ENCODE measurements at regions not wholly inside any gene's neighbourhood (a gene's known extent, or its start where the extent isn't known, plus 50 kb on each side); places are given as distances from the start of the nearest gene placed in this dataset.

GRCh38 chr4:182139491-182139890, 103.7 kb upstream of the TENM3 start:
- H3K36me3 ChIP-seq (ENCODE audit: control insufficient read depth, insufficient read depth, low read length), result no peaks in the 10 kb centered on the region
- peaks cover 5% of the 10 kb centered on the region for H3K27me3 ChIP-seq (ENCODE audit: control insufficient read depth, insufficient read depth, low read length)
- H3K9ac ChIP-seq (ENCODE audit: low read length), result no peak overlapping the region
- no peaks in the 10 kb centered on the region for H3K4me1 ChIP-seq (ENCODE audit: control insufficient read depth, insufficient read depth, low read length)
- no peak overlapping the region for H3K27ac ChIP-seq (ENCODE audit: low read depth, low read length)
- H3K4me3 ChIP-seq (ENCODE audit: low read length), result no peak overlapping the region

- Histone ChIP-seq H3K27ac (ENCODE audit: low read depth, low read length) (no peak overlapping the region), H3K4me3 (ENCODE audit: low read length) (no peak overlapping the region), H3K27me3 (ENCODE audit: control insufficient read depth, insufficient read depth, low read length) (peaks cover 5% of the 10 kb centered on the region)
These were observed 102.7 kb upstream of the TENM3 start for GRCh38 chr4:182140547-182140946.

GRCh38 chr4:182141061-182141460, 102.1 kb upstream of the TENM3 start:
- no peaks in the 10 kb centered on the region for H3K36me3 ChIP-seq (ENCODE audit: control insufficient read depth, insufficient read depth, low read length)
- no peak overlapping the region for H3K9ac ChIP-seq (ENCODE audit: low read length)
- no peak overlapping the region for H3K27ac ChIP-seq (ENCODE audit: low read depth, low read length)
- H3K4me1 ChIP-seq (ENCODE audit: control insufficient read depth, insufficient read depth, low read length), result no peaks in the 10 kb centered on the region
- no peak overlapping the region for H3K4me3 ChIP-seq (ENCODE audit: low read length)
- peaks cover 5% of the 10 kb centered on the region for H3K27me3 ChIP-seq (ENCODE audit: control insufficient read depth, insufficient read depth, low read length)

More at GRCh38 chr4:182140547-182140946, 102.7 kb upstream of the TENM3 start:
- no peaks in the 10 kb centered on the region for H3K4me1 ChIP-seq (ENCODE audit: control insufficient read depth, insufficient read depth, low read length)
- H3K36me3 ChIP-seq (ENCODE audit: control insufficient read depth, insufficient read depth, low read length), result no peaks in the 10 kb centered on the region
- no peak overlapping the region for H3K9ac ChIP-seq (ENCODE audit: low read length)

GRCh38 chr4:182142176-182143085, 100.8 kb upstream of the TENM3 start:
- H3K27ac ChIP-seq (ENCODE audit: low read depth, low read length), result no peak overlapping the region
- peaks cover 5% of the 10 kb centered on the region for H3K27me3 ChIP-seq (ENCODE audit: control insufficient read depth, insufficient read depth, low read length)
- H3K4me3 ChIP-seq (ENCODE audit: low read length), result peak overlapping the region; percentile 57
- H3K4me1 ChIP-seq (ENCODE audit: control insufficient read depth, insufficient read depth, low read length), result no peaks in the 10 kb centered on the region
- H3K9ac ChIP-seq (ENCODE audit: low read length), result no peak overlapping the region
- H3K36me3 ChIP-seq (ENCODE audit: control insufficient read depth, insufficient read depth, low read length), result no peaks in the 10 kb centered on the region

GRCh38 chr4:182143086-182143821, 99.9 kb upstream of the TENM3 start:
- no peak overlapping the region for H3K9ac ChIP-seq (ENCODE audit: low read length)
- H3K4me3 ChIP-seq (ENCODE audit: low read length), result peak overlapping the region; percentile 57
- H3K27ac ChIP-seq (ENCODE audit: low read depth, low read length), result no peak overlapping the region
- H3K36me3 ChIP-seq (ENCODE audit: control insufficient read depth, insufficient read depth, low read length), result no peaks in the 10 kb centered on the region
- no peaks in the 10 kb centered on the region for H3K4me1 ChIP-seq (ENCODE audit: control insufficient read depth, insufficient read depth, low read length)
- H3K27me3 ChIP-seq (ENCODE audit: control insufficient read depth, insufficient read depth, low read length), result peaks cover 5% of the 10 kb centered on the region

GRCh38 chr4:182143822-182144625, 99.2 kb upstream of the TENM3 start:
- Histone ChIP-seq H3K27ac (ENCODE audit: low read depth, low read length) (no peak overlapping the region), H3K4me1 (ENCODE audit: control insufficient read depth, insufficient read depth, low read length) (no peaks in the 10 kb centered on the region), H3K27me3 (ENCODE audit: control insufficient read depth, insufficient read depth, low read length) (peaks cover 5% of the 10 kb centered on the region), H3K4me3 (ENCODE audit: low read length) (peak overlapping the region; percentile 57), H3K9ac (ENCODE audit: low read length) (no peak overlapping the region), H3K36me3 (ENCODE audit: control insufficient read depth, insufficient read depth, low read length) (no peaks in the 10 kb centered on the region)

GRCh38 chr4:182144626-182145333, 98.4 kb upstream of the TENM3 start:
- Histone ChIP-seq H3K27me3 (ENCODE audit: control insufficient read depth, insufficient read depth, low read length) (peaks cover 5% of the 10 kb centered on the region), H3K36me3 (ENCODE audit: control insufficient read depth, insufficient read depth, low read length) (no peaks in the 10 kb centered on the region), H3K4me3 (ENCODE audit: low read length) (peak overlapping the region; percentile 57), H3K4me1 (ENCODE audit: control insufficient read depth, insufficient read depth, low read length) (no peaks in the 10 kb centered on the region), H3K9ac (ENCODE audit: low read length) (no peak overlapping the region), H3K27ac (ENCODE audit: low read depth, low read length) (no peak overlapping the region)

GRCh38 chr4:182145334-182145905, 97.8 kb upstream of the TENM3 start:
- no peaks in the 10 kb centered on the region for H3K36me3 ChIP-seq (ENCODE audit: control insufficient read depth, insufficient read depth, low read length)
- H3K9ac ChIP-seq (ENCODE audit: low read length), result no peak overlapping the region
- H3K27ac ChIP-seq (ENCODE audit: low read depth, low read length), result no peak overlapping the region
- H3K27me3 ChIP-seq (ENCODE audit: control insufficient read depth, insufficient read depth, low read length), result peaks cover 1% of the 10 kb centered on the region
- H3K4me1 ChIP-seq (ENCODE audit: control insufficient read depth, insufficient read depth, low read length), result no peaks in the 10 kb centered on the region
- peak overlapping the region; percentile 57 for H3K4me3 ChIP-seq (ENCODE audit: low read length)

- Histone ChIP-seq H3K27me3 (ENCODE audit: control insufficient read depth, insufficient read depth, low read length) (no peaks in the 10 kb centered on the region), H3K27ac (ENCODE audit: low read depth, low read length) (no peak overlapping the region), H3K4me3 (ENCODE audit: low read length) (no peak overlapping the region), H3K9ac (ENCODE audit: low read length) (no peak overlapping the region), H3K36me3 (ENCODE audit: control insufficient read depth, insufficient read depth, low read length) (no peaks in the 10 kb centered on the region), H3K4me1 (ENCODE audit: control insufficient read depth, insufficient read depth, low read length) (no peaks in the 10 kb centered on the region)
These were observed 95.8 kb upstream of the TENM3 start for GRCh38 chr4:182147391-182147790.

- Histone ChIP-seq H3K36me3 (ENCODE audit: control insufficient read depth, insufficient read depth, low read length) (no peaks in the 10 kb centered on the region), H3K27ac (ENCODE audit: low read depth, low read length) (no peak overlapping the region), H3K9ac (ENCODE audit: low read length) (no peak overlapping the region), H3K4me3 (ENCODE audit: low read length) (no peak overlapping the region), H3K4me1 (ENCODE audit: control insufficient read depth, insufficient read depth, low read length) (no peaks in the 10 kb centered on the region), H3K27me3 (ENCODE audit: control insufficient read depth, insufficient read depth, low read length) (no peaks in the 10 kb centered on the region)
These were observed 92.6 kb upstream of the TENM3 start for GRCh38 chr4:182150645-182151044.

- H3K36me3 ChIP-seq (ENCODE audit: control insufficient read depth, insufficient read depth, low read length), result no peaks in the 10 kb centered on the region
- no peak overlapping the region for H3K9ac ChIP-seq (ENCODE audit: low read length)
- H3K27ac ChIP-seq (ENCODE audit: low read depth, low read length), result no peak overlapping the region
- H3K4me1 ChIP-seq (ENCODE audit: control insufficient read depth, insufficient read depth, low read length), result no peaks in the 10 kb centered on the region
- no peaks in the 10 kb centered on the region for H3K27me3 ChIP-seq (ENCODE audit: control insufficient read depth, insufficient read depth, low read length)
- H3K4me3 ChIP-seq (ENCODE audit: low read length), result no peak overlapping the region
These were observed 87.4 kb upstream of the TENM3 start for GRCh38 chr4:182155806-182156205.
